Fibroblast of the aortic adventitia (primary cell): ENCODE measurements at regions not wholly inside any gene's neighbourhood (a gene's known extent, or its start where the extent isn't known, plus 50 kb on each side); places are given as distances from the start of the nearest gene placed in this dataset.

Experiments
- DNase-seq: peaks from one replicate; pipeline ENCODE4 v3.0.0-alpha.2; 2010; ENCODE audit warnings: low read depth
- H3K4me3 ChIP-seq: 2 replicates; pipeline ENCODE4 v1.5.1; 2011; ENCODE audit warnings: low read depth, mild to moderate bottlenecking, control low read depth, low read length, moderate library complexity
- TF ChIP-seq, protein P1 (sequence below): IDR thresholded peaks from 2 replicates; pipeline ENCODE4 v1.5.1; 2011; ENCODE audit warnings: mild to moderate bottlenecking, low read length, control low read depth, inconsistent platforms; ENCODE audit not compliant: insufficient read depth

DNA sequence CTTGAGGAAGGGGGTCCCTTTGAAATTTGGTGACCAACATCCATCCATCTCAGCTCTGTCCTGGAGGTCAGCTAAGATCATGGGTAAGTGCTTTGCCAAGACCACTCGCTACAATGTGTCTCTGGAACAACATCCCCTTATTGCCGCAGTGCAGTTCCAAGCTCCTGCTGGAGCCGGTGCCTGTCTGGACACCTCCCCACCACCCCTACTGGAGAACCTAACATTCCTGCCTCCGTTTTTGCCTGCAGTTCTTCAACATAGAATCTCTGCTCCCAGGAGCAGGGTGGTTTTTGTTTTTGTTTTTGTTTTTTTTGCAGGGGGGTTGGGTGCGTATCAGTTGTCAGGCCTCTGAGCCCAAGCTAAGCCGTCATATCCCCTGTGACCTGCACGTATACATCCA is 51.2 kb upstream of the FXYD4 start:
- DNase-seq = no peak
- H3K4me3 ChIP-seq = no peak overlapping the region
- TF ChIP-seq, protein P1, sequence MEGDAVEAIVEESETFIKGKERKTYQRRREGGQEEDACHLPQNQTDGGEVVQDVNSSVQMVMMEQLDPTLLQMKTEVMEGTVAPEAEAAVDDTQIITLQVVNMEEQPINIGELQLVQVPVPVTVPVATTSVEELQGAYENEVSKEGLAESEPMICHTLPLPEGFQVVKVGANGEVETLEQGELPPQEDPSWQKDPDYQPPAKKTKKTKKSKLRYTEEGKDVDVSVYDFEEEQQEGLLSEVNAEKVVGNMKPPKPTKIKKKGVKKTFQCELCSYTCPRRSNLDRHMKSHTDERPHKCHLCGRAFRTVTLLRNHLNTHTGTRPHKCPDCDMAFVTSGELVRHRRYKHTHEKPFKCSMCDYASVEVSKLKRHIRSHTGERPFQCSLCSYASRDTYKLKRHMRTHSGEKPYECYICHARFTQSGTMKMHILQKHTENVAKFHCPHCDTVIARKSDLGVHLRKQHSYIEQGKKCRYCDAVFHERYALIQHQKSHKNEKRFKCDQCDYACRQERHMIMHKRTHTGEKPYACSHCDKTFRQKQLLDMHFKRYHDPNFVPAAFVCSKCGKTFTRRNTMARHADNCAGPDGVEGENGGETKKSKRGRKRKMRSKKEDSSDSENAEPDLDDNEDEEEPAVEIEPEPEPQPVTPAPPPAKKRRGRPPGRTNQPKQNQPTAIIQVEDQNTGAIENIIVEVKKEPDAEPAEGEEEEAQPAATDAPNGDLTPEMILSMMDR = no peak

DNA sequence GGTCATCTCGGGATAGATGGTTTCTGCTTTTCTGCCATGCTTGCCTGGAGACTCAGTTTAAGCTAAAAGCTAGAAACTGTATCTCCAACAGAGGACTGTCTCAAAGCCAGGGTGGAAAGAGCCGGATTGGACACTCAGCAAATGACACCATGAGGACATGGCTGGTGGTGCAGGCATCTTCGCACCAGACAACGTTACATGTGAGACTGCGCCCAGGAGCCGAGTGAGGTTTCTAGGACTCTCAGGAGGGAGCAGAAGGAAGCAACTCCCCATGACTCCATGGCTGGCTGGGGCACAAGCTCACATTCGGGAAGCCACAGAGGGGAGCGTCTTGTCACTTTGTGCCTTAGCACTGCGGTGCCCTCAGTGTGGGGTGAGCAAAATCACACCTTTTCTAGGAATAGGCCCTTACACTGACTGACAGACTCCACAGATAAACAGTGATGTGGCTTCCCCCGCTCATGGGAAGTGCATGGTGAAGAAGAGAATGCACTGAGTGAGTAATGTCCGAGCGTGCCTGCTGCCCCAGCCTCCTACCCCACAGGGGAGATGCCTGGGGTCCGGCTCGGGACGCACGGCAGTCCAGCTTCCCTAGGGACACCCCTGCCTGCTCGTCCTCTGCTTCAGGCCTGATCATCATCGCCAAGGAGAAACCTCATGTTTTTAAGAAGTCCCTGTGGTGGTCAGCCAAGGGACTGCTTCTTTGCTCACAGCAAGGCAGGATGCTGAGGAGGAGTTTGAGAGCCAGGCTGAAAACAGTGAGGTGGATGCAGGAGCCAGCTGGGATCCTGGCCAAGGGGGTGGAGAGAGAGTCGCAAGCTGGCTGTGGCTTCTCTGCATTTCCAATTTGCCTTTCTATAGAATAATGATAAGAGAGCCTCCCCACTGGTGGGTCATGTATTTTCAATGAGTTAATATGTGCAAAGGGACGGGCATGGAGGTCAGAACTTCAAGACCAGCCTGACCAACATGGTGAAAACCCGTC is 52.2 kb upstream of the FXYD4 start:
- TF ChIP-seq, protein P1 = no peak
- DNase-seq = peak; percentile 8
- no peak overlapping the region for H3K4me3 ChIP-seq

DNA sequence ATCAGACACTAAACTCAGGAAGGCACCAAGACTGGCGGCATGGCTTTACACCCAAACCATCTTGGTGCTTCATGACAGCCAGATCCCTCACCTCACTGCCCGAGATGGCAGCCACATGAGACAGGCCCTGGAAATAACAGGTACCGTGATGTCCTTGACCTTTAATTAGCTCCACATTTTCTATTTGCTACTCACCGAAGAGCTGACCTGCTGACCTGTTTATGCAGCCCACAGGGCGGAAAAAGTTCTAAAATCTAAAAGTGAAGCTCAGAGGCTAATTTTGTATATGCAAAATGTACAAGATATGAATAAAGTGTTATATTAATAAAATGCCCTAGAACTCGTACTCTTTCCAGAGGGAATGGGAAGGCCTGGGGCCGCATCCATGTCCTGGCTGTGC is 51.6 kb upstream of the RASGEF1A start:
- no peak for DNase-seq
- no peak overlapping the region for H3K4me3 ChIP-seq
- TF ChIP-seq, protein P1 = no peak

DNA sequence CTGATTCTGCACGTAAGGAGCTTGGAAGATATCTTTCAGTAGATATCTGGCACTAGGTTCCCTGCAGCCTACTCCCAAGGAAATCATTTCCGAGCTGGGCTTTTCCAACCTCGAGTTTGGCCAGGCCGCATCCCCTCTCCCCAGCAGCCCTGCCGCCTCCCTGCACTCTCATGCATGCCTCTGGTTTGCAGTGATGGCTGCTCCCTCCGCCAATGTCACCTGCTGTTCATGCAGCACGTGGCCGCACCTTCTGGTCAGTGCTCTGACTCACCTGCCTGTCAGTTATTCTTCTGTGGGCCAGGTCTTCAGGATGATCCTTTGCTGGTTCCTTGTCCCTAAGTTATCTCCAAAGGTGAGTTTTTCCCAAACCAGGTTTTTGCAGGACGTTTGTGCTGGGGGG is 50.6 kb upstream of the RASGEF1A start:
- no peak for DNase-seq
- TF ChIP-seq, protein P1 = no peak
- no peak overlapping the region for H3K4me3 ChIP-seq

DNA sequence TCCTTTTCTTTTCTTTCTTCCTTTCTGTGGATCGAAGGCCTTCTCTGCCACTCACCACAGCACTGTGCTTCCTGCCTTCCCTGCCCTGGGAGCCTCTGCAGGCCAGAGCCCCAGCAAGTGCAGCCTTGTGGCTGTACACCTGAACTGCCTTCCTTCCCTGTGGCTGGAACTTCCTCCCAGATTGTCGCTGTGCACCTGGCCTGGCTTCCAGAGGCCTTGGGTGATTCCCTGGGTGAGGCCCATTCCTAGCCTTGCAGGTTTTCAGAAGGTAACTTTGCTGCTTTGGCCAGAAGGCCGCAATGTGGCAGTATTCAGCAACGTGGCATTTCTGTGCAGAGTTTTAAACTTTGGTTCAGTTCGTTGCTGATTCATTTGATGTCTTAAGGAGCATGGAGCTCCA is 50.1 kb upstream of the RASGEF1A start:
- TF ChIP-seq, protein P1 = no peak
- DNase-seq = no peak

More for the DNA sequence above, 50.1 kb upstream of the RASGEF1A start:
- no peak overlapping the region for H3K4me3 ChIP-seq
